ENCODE measurements at regions not wholly inside any gene's neighbourhood (a gene's known extent, or its start where the extent isn't known, plus 50 kb on each side); places are given as distances from the start of the nearest gene placed in this dataset.

GRCh38 chr21:25031750-25032149 lies 575.5 kb downstream of the MRPL39 start:
- no peak for TF ChIP-seq EZH2phosphoT487 (IDR thresholded peaks at IDR 0.05; ENCODE audit: low read length)
- TF ChIP-seq, protein P1, sequence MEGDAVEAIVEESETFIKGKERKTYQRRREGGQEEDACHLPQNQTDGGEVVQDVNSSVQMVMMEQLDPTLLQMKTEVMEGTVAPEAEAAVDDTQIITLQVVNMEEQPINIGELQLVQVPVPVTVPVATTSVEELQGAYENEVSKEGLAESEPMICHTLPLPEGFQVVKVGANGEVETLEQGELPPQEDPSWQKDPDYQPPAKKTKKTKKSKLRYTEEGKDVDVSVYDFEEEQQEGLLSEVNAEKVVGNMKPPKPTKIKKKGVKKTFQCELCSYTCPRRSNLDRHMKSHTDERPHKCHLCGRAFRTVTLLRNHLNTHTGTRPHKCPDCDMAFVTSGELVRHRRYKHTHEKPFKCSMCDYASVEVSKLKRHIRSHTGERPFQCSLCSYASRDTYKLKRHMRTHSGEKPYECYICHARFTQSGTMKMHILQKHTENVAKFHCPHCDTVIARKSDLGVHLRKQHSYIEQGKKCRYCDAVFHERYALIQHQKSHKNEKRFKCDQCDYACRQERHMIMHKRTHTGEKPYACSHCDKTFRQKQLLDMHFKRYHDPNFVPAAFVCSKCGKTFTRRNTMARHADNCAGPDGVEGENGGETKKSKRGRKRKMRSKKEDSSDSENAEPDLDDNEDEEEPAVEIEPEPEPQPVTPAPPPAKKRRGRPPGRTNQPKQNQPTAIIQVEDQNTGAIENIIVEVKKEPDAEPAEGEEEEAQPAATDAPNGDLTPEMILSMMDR (IDR thresholded peaks at IDR 0.05; ENCODE audit: low read length): no peak
- DNase-seq: no peak
- Histone ChIP-seq H3K9me3 (replicated peaks; ENCODE audit: insufficient read depth, low read length) (no peaks in the 10 kb centered on the region), H3K36me3 (replicated peaks; ENCODE audit: insufficient read depth, low read length) (no peaks in the 10 kb centered on the region), H3K4me1 (ENCODE audit: low read length) (no peaks in the 10 kb centered on the region), H3K4me2 (ENCODE audit: low read depth, low read length) (no peak overlapping the region), H3F3A (ENCODE audit: insufficient read depth, low read length) (no peaks in the 10 kb centered on the region), H3K4me3 (ENCODE audit: low read length) (no peak overlapping the region), H3K27me3 (replicated peaks; ENCODE audit: insufficient read depth, low read length) (no peaks in the 10 kb centered on the region), H2AFZ (ENCODE audit: low read length) (no peak overlapping the region), H3K79me2 (ENCODE audit: low read length) (no peaks in the 10 kb centered on the region), H3K9me2 (replicated peaks; ENCODE audit: insufficient read depth, low read length) (no peaks in the 10 kb centered on the region), H3K9ac (ENCODE audit: low read length) (no peak overlapping the region), H3K27ac (ENCODE audit: low read length) (no peak overlapping the region), H4K20me1 (ENCODE audit: insufficient read depth, low read length) (no peaks in the 10 kb centered on the region)

DNA sequence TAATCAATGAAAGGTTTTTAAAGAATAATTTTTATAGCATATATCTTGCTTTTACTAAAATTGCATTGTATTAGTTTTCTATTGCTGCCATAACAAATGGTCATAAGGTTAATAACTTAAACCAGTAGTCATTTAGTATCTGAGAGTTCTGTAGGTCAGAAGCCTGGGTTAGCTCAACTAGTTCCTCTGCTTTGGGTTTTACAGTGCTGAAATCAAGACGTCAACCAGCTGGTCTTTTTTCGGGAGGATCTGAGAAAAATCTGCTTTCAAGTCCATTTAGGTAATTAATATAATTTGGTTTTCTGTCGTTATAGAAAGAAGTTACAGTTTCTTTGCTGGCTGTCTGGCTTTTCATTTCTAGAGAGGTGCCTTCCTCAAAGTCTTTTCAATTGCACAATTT lies 577.7 kb downstream of the MRPL39 start:
- Histone ChIP-seq H3K9me3 (replicated peaks; ENCODE audit: insufficient read depth, low read length) (no peaks in the 10 kb centered on the region), H2AFZ (ENCODE audit: low read length) (no peak overlapping the region), H4K20me1 (ENCODE audit: insufficient read depth, low read length) (no peaks in the 10 kb centered on the region), H3K79me2 (ENCODE audit: low read length) (no peaks in the 10 kb centered on the region), H3K9me2 (replicated peaks; ENCODE audit: insufficient read depth, low read length) (no peaks in the 10 kb centered on the region), H3K4me2 (ENCODE audit: low read depth, low read length) (no peak overlapping the region), H3K27ac (ENCODE audit: low read length) (no peak overlapping the region), H3F3A (ENCODE audit: insufficient read depth, low read length) (no peaks in the 10 kb centered on the region), H3K36me3 (replicated peaks; ENCODE audit: insufficient read depth, low read length) (no peaks in the 10 kb centered on the region), H3K27me3 (replicated peaks; ENCODE audit: insufficient read depth, low read length) (no peaks in the 10 kb centered on the region), H3K4me1 (ENCODE audit: low read length) (no peaks in the 10 kb centered on the region), H3K4me3 (ENCODE audit: low read length) (no peak overlapping the region), H3K9ac (ENCODE audit: low read length) (no peak overlapping the region)
- no peak for TF ChIP-seq EZH2phosphoT487 (IDR thresholded peaks at IDR 0.05; ENCODE audit: low read length)
- TF ChIP-seq EZH2 (optimal IDR thresholded peaks at IDR 0.05; ENCODE audit: low read depth, low read length): no peak
- TF ChIP-seq, protein P1 (IDR thresholded peaks at IDR 0.05; ENCODE audit: low read length): no peak
- DNase-seq: no peak

- Histone ChIP-seq H3K4me1 (ENCODE audit: low read length) (no peaks in the 10 kb centered on the region), H3K9me2 (replicated peaks; ENCODE audit: insufficient read depth, low read length) (no peaks in the 10 kb centered on the region), H2AFZ (ENCODE audit: low read length) (no peak overlapping the region), H3K9me3 (replicated peaks; ENCODE audit: insufficient read depth, low read length) (no peaks in the 10 kb centered on the region), H3K27ac (ENCODE audit: low read length) (no peak overlapping the region), H3K9ac (ENCODE audit: low read length) (no peak overlapping the region), H3K36me3 (replicated peaks; ENCODE audit: insufficient read depth, low read length) (no peaks in the 10 kb centered on the region), H3K4me3 (ENCODE audit: low read length) (no peak overlapping the region), H4K20me1 (ENCODE audit: insufficient read depth, low read length) (no peaks in the 10 kb centered on the region), H3K27me3 (replicated peaks; ENCODE audit: insufficient read depth, low read length) (no peaks in the 10 kb centered on the region), H3K4me2 (ENCODE audit: low read depth, low read length) (no peak overlapping the region), H3K79me2 (ENCODE audit: low read length) (no peaks in the 10 kb centered on the region), H3F3A (ENCODE audit: insufficient read depth, low read length) (no peaks in the 10 kb centered on the region)
- no peak for TF ChIP-seq EZH2 (optimal IDR thresholded peaks at IDR 0.05; ENCODE audit: low read depth, low read length)
- no peak for TF ChIP-seq EZH2phosphoT487 (IDR thresholded peaks at IDR 0.05; ENCODE audit: low read length)
- TF ChIP-seq, protein P1 (IDR thresholded peaks at IDR 0.05; ENCODE audit: low read length): no peak
- no peak for DNase-seq
Observed at GRCh38 chr21:25025596-25025995, 581.7 kb downstream of the MRPL39 start.
